CD14-positive monocyte (primary cell): ENCODE measurements at regions not wholly inside any gene's neighbourhood (a gene's known extent, or its start where the extent isn't known, plus 50 kb on each side); places are given as distances from the start of the nearest gene placed in this dataset.

Source experiments
- DNase-seq, 3 donors: peaks; one replicate each; pipeline ENCODE4 v3.0.0-alpha.2; 2011 to 2022
- H2AFZ ChIP-seq: 2 replicates; pipeline ENCODE4 v1.6.0; 2012; ENCODE audit warnings: mild to moderate bottlenecking, low read depth, low read length, inconsistent platforms; ENCODE audit not compliant: insufficient read depth, poor library complexity, severe bottlenecking
- H3K27ac ChIP-seq, 2 donors: 1 replicate in 1 of 2; 2 replicates in 1 of 2; pipeline ENCODE4 v1.5.1; 2012 to 2013; ENCODE audit warnings: low read length in 2 of 2, control low read depth in 1 of 2, inconsistent platforms in 1 of 2, low read depth in 1 of 2, mild to moderate bottlenecking in 1 of 2
- H3K27me3 ChIP-seq, 2 donors: one replicate each; pipeline versions ENCODE4 v1.6.0 to v1.6.1; 2011 to 2013; ENCODE audit warnings: low read length in 2 of 2; ENCODE audit not compliant: control insufficient read depth in 2 of 2, insufficient read depth in 2 of 2
- H3K36me3 ChIP-seq, 2 donors: replicated peaks in 1 of 2; 1 replicate in 1 of 2; 2 replicates in 1 of 2; pipeline versions ENCODE4 v1.5.1 to v1.6.1; 2012 to 2013; ENCODE audit warnings: low read length in 2 of 2, control low read depth in 1 of 2, inconsistent platforms in 1 of 2, mild to moderate bottlenecking in 1 of 2; ENCODE audit not compliant: insufficient read depth in 2 of 2, control insufficient read depth in 1 of 2
- H3K4me1 ChIP-seq, 2 donors: 1 replicate in 1 of 2; 2 replicates in 1 of 2; pipeline versions ENCODE4 v1.5.1 to v1.6.1; 2012 to 2013; ENCODE audit warnings: low read length in 2 of 2, control low read depth in 1 of 2, inconsistent platforms in 1 of 2, mild to moderate bottlenecking in 1 of 2, moderate library complexity in 1 of 2; ENCODE audit not compliant: insufficient read depth in 2 of 2, control insufficient read depth in 1 of 2
- H3K4me2 ChIP-seq: replicated peaks from 2 replicates; pipeline ENCODE3; 2012; ENCODE audit warnings: low read length, moderate library complexity, mild to moderate bottlenecking; ENCODE audit not compliant: poor library complexity, severe bottlenecking; ENCODE audit errors: extremely low read depth
- H3K4me3 ChIP-seq, 3 experiments: fragments of 200-600 bp in 1 of 3; sonication (generic) in 1 of 3; replicated peaks in 1 of 3; 1 replicate in 2 of 3; 2 replicates in 1 of 3; pipeline ENCODE4 v1.5.1; 2011 to 2013; ENCODE audit warnings: low read length in 3 of 3, mild to moderate bottlenecking in 3 of 3, control low read depth in 2 of 3, low read depth in 2 of 3, inconsistent platforms in 1 of 3, moderate library complexity in 1 of 3
- H3K79me2 ChIP-seq: 2 replicates; pipeline ENCODE4 v1.6.0; 2012; ENCODE audit warnings: mild to moderate bottlenecking, control low read depth, inconsistent platforms, low read length, moderate library complexity; ENCODE audit not compliant: insufficient read depth
- H3K9ac ChIP-seq: 2 replicates; pipeline ENCODE4 v1.6.0; 2017; ENCODE audit warnings: low read length, mild to moderate bottlenecking; ENCODE audit not compliant: insufficient read depth, poor library complexity, severe bottlenecking
- H3K9me3 ChIP-seq, 2 donors: replicated peaks in 1 of 2; 1 replicate in 1 of 2; 2 replicates in 1 of 2; pipeline versions ENCODE4 v1.5.1 to v1.6.1; 2012 to 2013; ENCODE audit warnings: low read length in 2 of 2, control low read depth in 1 of 2; ENCODE audit not compliant: control insufficient read depth in 1 of 2, insufficient read depth in 1 of 2
- H4K20me1 ChIP-seq: 2 replicates; pipeline ENCODE4 v1.6.0; 2012; ENCODE audit warnings: mild to moderate bottlenecking, low read length, control low read depth, moderate library complexity; ENCODE audit not compliant: insufficient read depth
- H3K27ac Mint-ChIP-seq, 7 donors: one replicate each; pipeline ENCODE4 v1.8.0; 2020; ENCODE audit warnings: mild to moderate bottlenecking in 7 of 7, mixed read lengths in 7 of 7, moderate library complexity in 6 of 7, inconsistent platforms in 2 of 7
- H3K27me3 Mint-ChIP-seq, 3 donors: one replicate each; pipeline ENCODE4 v1.8.0; 2021 to 2022; ENCODE audit warnings: low read depth in 3 of 3, mild to moderate bottlenecking in 3 of 3, mixed read lengths in 3 of 3, moderate library complexity in 3 of 3, inconsistent platforms in 1 of 3
- H3K36me3 Mint-ChIP-seq, 2 donors: one replicate each; pipeline ENCODE4 v1.8.0; 2020; ENCODE audit warnings: mixed read lengths in 2 of 2, inconsistent platforms in 1 of 2, mild to moderate bottlenecking in 1 of 2
- H3K4me1 Mint-ChIP-seq: one replicate; pipeline ENCODE4 v1.8.0; 2020; ENCODE audit warnings: mild to moderate bottlenecking, mixed read lengths
- H3K4me3 Mint-ChIP-seq, 2 donors: one replicate each; pipeline ENCODE4 v1.8.0; 2020; ENCODE audit warnings: mild to moderate bottlenecking in 2 of 2, mixed read lengths in 2 of 2, moderate library complexity in 1 of 2
- H3K9me3 Mint-ChIP-seq, 7 donors: one replicate each; pipeline ENCODE4 v1.8.0; 2020 to 2022; ENCODE audit warnings: mixed read lengths in 7 of 7, mild to moderate bottlenecking in 6 of 7, moderate library complexity in 6 of 7, inconsistent platforms in 2 of 7
- CTCF ChIP-seq: fragments of 200-600 bp; IDR thresholded peaks from one replicate; pipeline ENCODE4 v1.8.0; 2022; ENCODE audit warnings: antibody characterized with exemption, mild to moderate bottlenecking
- WGBS: methylation state at CpG from one replicate; pipeline ENCODE4 v1.1.5; 2013; ENCODE audit warnings: missing lambda C conversion rate; ENCODE audit not compliant: insufficient coverage; 5-methylcytosine and 5-hydroxymethylcytosine counted together
- intact Hi-C, 2 donors: fragments of 100-400 bp; cut with micrococcal nuclease; formaldehyde crosslinking; loops; one replicate each; pipeline versions ENCODE4 v1.15.0 to v1.15.1; 2023

- no peaks in the 10 kb centered on the region for H3K36me3 ChIP-seq
- peaks cover 9 to 10% of the 10 kb centered on the region in 2 donors for H3K9me3 ChIP-seq
- Mint-ChIP-seq H3K27ac (no peak overlapping the region), H3K4me3 (no peak overlapping the region), H3K27me3 (peaks cover 33 to 50% (median 46%) of the 10 kb centered on the region in 3 donors), H3K36me3 (no peaks in the 10 kb centered on the region), H3K9me3 (peaks cover 0 to 13% (median 7%) of the 10 kb centered on the region in 7 donors), H3K4me1 (no peaks in the 10 kb centered on the region)
- H3K79me2 ChIP-seq, result no peaks in the 10 kb centered on the region
- DNase-seq, result no peak
- H2AFZ ChIP-seq, result no peak overlapping the region
- H3K27ac ChIP-seq, result no peak overlapping the region
- TF ChIP-seq CTCF, result no peak
- WGBS, result no CpG with 5 or more reads among the region's 4 CpGs
- intact Hi-C loops, result no loop called here
- no peak overlapping the region for H3K9ac ChIP-seq
- H4K20me1 ChIP-seq, result no peaks in the 10 kb centered on the region
- H3K27me3 ChIP-seq, result peaks cover 13 to 28% of the 10 kb centered on the region in 2 donors
- H3K4me3 ChIP-seq, result no peak overlapping the region
- H3K4me1 ChIP-seq, result no peaks in the 10 kb centered on the region
- H3K4me2 ChIP-seq, result no peak overlapping the region
These were observed 118.2 kb downstream of the BRD1 start for GRCh38 chr22:49709464-49709863.

GRCh38 chr22:49705972-49706352 is 121.7 kb downstream of the BRD1 start:
- no peak overlapping the region for H3K27ac Mint-ChIP-seq
- Histone ChIP-seq H3K4me1 (no peaks in the 10 kb centered on the region), H3K9me3 (peaks cover 18 to 22% of the 10 kb centered on the region in 2 donors), H2AFZ (no peak overlapping the region), H3K27ac (no peak overlapping the region), H3K9ac (no peak overlapping the region), H3K36me3 (no peaks in the 10 kb centered on the region), H3K27me3 (peaks cover 26 to 45% of the 10 kb centered on the region in 2 donors), H3K4me2 (no peak overlapping the region), H3K4me3 (no peak overlapping the region), H3K79me2 (no peaks in the 10 kb centered on the region), H4K20me1 (no peaks in the 10 kb centered on the region)
- peak overlapping the region in 1 of 2 donors; percentile 56 for H3K4me3 Mint-ChIP-seq
- peaks cover 44 to 62% (median 54%) of the 10 kb centered on the region in 3 donors for H3K27me3 Mint-ChIP-seq
- H3K4me1 Mint-ChIP-seq, result no peaks in the 10 kb centered on the region
- WGBS, result 48% methylated on average over 13 of the region's 13 CpGs
- no peak for DNase-seq
- no peaks in the 10 kb centered on the region for H3K36me3 Mint-ChIP-seq
- no peak for TF ChIP-seq CTCF
- intact Hi-C loops, result no loop called here
- H3K9me3 Mint-ChIP-seq, result peaks cover 3 to 28% (median 18%) of the 10 kb centered on the region in 7 donors
